ENCODE measurements at regions not wholly inside any gene's neighbourhood (a gene's known extent, or its start where the extent isn't known, plus 50 kb on each side); places are given as distances from the start of the nearest gene placed in this dataset.

DNA sequence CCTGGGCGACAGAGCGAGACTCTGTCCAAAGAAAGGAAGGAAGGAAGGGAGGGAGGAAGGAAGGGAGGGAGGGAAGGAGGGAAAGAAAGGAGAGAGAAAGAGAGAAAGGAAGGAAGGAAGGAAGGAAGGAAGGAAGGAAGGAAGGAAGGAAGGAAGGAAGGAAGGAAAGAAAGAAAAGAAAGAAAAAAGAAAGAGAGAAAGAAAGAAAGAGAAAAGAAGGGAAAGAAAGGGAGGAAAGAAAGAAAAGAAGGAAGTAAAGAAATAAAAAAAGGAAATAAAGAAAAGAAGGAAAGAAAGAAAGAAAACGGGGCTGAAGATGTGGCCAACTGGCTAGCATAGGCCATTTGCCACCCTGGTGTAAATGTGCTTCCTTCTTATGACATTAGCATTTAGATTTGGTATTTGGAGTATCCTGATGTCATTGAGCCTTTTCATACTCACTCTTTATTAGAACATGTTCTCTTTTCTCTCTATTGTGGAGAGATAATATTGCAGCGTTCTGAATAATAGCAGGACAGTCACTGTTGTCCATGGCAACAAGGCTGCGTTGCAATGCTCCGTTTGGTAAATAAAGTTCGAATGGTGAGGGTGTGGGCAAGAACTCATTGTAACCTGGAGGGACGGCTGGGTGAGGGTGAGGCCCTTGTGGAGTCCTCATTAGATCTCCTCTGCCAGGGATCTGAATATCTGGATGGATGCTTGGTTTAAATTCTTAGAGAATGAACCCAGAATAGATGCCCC lies 173.9 kb upstream of the UBL3 start:
- no peak for TF ChIP-seq CTCF (IDR thresholded peaks at IDR 0.05; ENCODE audit: insufficient read depth, low read length, poor library complexity, severe bottlenecking)
- no peaks in the 10 kb centered on the region; the same call in none of the 2 replicates for H3K27me3 ChIP-seq (replicated peaks; ENCODE audit: control insufficient read depth, insufficient read depth, low read length)
- H3K36me3 ChIP-seq (ENCODE audit: control insufficient read depth, insufficient read depth, low read length), result no peaks in the 10 kb centered on the region
- no peak for DNase-seq (ENCODE audit: extremely low read depth, insufficient read length)
- H3K4me3 ChIP-seq (replicated peaks; ENCODE audit: low read depth, low read length), result no peak overlapping the region

DNA sequence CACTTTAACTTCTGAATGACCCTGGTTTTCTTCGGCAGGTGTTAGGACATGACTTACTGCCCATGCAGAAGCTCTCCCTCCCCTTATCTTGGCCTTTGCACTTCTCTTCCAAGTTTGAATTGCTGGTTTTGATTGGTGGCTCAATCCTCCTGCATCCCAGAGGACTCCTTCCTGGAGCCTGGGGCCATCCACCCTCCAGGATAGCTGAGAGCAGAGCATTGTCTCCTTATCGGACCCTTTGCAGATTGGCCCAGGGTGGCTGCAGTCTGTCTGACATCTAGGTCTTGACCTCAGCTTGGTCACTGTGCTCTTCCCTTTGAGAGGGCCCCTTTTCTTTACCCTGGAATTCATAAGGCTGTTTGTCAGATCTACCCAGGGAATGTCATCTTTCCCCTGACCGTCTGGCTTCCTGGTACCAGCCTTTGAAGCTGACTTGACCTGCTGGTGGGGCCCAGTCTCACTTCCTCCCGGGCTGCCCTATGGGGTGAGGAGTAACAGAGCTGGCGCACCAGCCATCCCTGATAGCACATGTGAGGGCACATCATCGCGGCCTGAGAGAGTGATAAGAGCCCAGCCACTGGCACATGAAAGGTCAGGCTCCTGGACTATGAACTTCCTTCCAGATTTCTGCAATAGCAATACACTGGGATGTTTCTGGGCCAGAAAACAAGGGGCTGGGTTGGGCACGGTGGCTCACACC lies 172.9 kb upstream of the UBL3 start:
- DNase-seq (ENCODE audit: extremely low read depth, insufficient read length), result no peak
- Histone ChIP-seq H3K36me3 (ENCODE audit: control insufficient read depth, insufficient read depth, low read length) (no peaks in the 10 kb centered on the region), H3K4me3 (replicated peaks; ENCODE audit: low read depth, low read length) (no peak overlapping the region), H3K27me3 (replicated peaks; ENCODE audit: control insufficient read depth, insufficient read depth, low read length) (no peaks in the 10 kb centered on the region; the same call in none of the 2 replicates)
- no peak for TF ChIP-seq CTCF (IDR thresholded peaks at IDR 0.05; ENCODE audit: insufficient read depth, low read length, poor library complexity, severe bottlenecking)

- Histone ChIP-seq H3K4me3 (replicated peaks; ENCODE audit: low read depth, low read length) (no peak overlapping the region), H3K27me3 (replicated peaks; ENCODE audit: control insufficient read depth, insufficient read depth, low read length) (no peaks in the 10 kb centered on the region; the same call in none of the 2 replicates), H3K36me3 (ENCODE audit: control insufficient read depth, insufficient read depth, low read length) (no peaks in the 10 kb centered on the region)
- no peak for DNase-seq (ENCODE audit: extremely low read depth, insufficient read length)
- TF ChIP-seq CTCF (IDR thresholded peaks at IDR 0.05; ENCODE audit: insufficient read depth, low read length, poor library complexity, severe bottlenecking), result no peak
These were observed 172.4 kb upstream of the UBL3 start for GRCh38 chr13:30022796-30023195.

- Histone ChIP-seq H3K36me3 (ENCODE audit: control insufficient read depth, insufficient read depth, low read length) (no peaks in the 10 kb centered on the region), H3K27me3 (replicated peaks; ENCODE audit: control insufficient read depth, insufficient read depth, low read length) (no peaks in the 10 kb centered on the region; the same call in none of the 2 replicates), H3K4me3 (replicated peaks; ENCODE audit: low read depth, low read length) (no peak overlapping the region)
- no peak for TF ChIP-seq CTCF (IDR thresholded peaks at IDR 0.05; ENCODE audit: insufficient read depth, low read length, poor library complexity, severe bottlenecking)
- DNase-seq (ENCODE audit: extremely low read depth, insufficient read length), result no peak
These were observed 171.8 kb upstream of the UBL3 start for GRCh38 chr13:30022256-30022655.

DNA sequence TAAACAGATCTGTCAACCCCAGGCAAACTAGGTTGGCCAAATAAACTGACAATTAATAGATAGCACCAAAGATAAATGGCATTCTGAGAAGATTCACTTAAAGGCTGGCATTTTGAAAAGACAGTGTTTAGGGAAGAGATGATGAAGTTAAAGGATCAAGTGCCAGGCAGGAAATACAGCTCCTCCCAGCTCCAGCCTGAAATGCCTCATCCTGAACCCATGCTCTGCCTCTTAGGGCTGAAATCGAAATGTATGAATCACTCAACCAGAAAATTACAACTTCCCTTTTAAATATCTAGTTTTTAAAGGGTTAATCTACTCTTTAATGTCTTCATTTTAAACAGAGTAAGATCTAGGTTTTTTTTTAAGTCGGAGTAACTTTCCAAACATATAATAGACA lies 171.2 kb upstream of the UBL3 start:
- no peak for TF ChIP-seq CTCF (IDR thresholded peaks at IDR 0.05; ENCODE audit: insufficient read depth, low read length, poor library complexity, severe bottlenecking)
- no peaks in the 10 kb centered on the region for H3K36me3 ChIP-seq (ENCODE audit: control insufficient read depth, insufficient read depth, low read length)
- H3K27me3 ChIP-seq (replicated peaks; ENCODE audit: control insufficient read depth, insufficient read depth, low read length), result no peaks in the 10 kb centered on the region; the same call in none of the 2 replicates
- DNase-seq (ENCODE audit: extremely low read depth, insufficient read length), result no peak
- H3K4me3 ChIP-seq (replicated peaks; ENCODE audit: low read depth, low read length), result no peak overlapping the region
